ENCODE measurements at regions not wholly inside any gene's neighbourhood (a gene's known extent, or its start where the extent isn't known, plus 50 kb on each side); places are given as distances from the start of the nearest gene placed in this dataset.
A peak's percentile ranks its signal among the peaks of the same experiment; 100 is the strongest.

DNA sequence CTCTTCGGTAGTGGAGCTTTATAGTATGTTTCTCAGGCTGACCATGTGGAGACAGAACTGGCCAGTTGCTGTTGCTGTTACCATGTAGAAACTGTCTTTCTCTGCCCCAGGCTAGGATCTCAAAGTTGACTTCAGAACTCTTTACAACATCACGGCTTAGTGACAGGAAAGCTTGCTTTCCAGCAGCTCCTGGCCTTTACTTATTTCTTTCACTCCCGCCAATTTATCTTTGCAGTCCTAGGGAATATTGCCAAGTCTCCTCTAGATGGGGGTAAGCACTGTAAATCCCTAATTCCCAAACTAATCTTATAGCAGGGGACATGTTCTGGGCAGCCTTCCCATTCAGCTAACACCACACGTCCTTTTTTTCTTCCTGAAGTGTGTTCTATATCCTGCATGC is 631.6 kb downstream of the SPRY1 start:
- intact Hi-C loops (cut with DNase I), result no loop called here
- no peaks in the 10 kb centered on the region for H3K9me3 ChIP-seq
- DNase-seq, result no peak
- ATAC-seq, result no peak
- no peaks in the 10 kb centered on the region for H3K36me3 ChIP-seq
- TF ChIP-seq, protein P1, sequence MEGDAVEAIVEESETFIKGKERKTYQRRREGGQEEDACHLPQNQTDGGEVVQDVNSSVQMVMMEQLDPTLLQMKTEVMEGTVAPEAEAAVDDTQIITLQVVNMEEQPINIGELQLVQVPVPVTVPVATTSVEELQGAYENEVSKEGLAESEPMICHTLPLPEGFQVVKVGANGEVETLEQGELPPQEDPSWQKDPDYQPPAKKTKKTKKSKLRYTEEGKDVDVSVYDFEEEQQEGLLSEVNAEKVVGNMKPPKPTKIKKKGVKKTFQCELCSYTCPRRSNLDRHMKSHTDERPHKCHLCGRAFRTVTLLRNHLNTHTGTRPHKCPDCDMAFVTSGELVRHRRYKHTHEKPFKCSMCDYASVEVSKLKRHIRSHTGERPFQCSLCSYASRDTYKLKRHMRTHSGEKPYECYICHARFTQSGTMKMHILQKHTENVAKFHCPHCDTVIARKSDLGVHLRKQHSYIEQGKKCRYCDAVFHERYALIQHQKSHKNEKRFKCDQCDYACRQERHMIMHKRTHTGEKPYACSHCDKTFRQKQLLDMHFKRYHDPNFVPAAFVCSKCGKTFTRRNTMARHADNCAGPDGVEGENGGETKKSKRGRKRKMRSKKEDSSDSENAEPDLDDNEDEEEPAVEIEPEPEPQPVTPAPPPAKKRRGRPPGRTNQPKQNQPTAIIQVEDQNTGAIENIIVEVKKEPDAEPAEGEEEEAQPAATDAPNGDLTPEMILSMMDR (IDR thresholded peaks at IDR 0.05), result no peak
- no peaks in the 10 kb centered on the region for H3K4me1 ChIP-seq
- H3K27me3 ChIP-seq (ENCODE audit: low read depth), result no peaks in the 10 kb centered on the region
- H3K27ac ChIP-seq, result no peak overlapping the region
- no peak overlapping the region for H3K4me3 ChIP-seq

DNA sequence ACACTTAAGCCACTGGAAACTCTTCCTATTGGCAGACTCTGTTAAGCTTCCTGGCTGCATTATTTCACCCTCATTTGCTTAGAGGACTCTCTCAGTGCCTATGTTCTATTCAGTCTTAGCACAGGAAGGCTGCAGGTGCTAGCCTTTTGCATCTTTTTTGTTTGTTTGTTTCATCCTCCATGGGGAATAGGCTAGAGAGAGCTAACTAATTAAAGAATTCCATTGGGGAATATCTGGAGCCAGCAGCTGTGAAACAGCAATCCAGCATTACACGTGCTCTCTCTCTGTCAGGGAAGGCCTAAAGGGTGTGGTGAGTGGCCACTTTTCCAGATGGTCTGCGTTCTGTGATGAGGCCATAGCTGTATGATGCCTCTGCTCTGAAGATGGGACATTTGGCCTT is 633.6 kb downstream of the SPRY1 start:
- no peak for DNase-seq
- TF ChIP-seq, protein P1 (IDR thresholded peaks at IDR 0.05), result no peak
- H3K4me3 ChIP-seq, result no peak overlapping the region
- H3K27me3 ChIP-seq (ENCODE audit: low read depth), result no peaks in the 10 kb centered on the region
- no peak overlapping the region for H3K27ac ChIP-seq
- no peaks in the 10 kb centered on the region for H3K9me3 ChIP-seq
- H3K4me1 ChIP-seq, result no peaks in the 10 kb centered on the region
- H3K36me3 ChIP-seq, result no peaks in the 10 kb centered on the region
- intact Hi-C loops (cut with DNase I), result no loop called here
- ATAC-seq, result peak in 1 of 2 donors; percentile 55

DNA sequence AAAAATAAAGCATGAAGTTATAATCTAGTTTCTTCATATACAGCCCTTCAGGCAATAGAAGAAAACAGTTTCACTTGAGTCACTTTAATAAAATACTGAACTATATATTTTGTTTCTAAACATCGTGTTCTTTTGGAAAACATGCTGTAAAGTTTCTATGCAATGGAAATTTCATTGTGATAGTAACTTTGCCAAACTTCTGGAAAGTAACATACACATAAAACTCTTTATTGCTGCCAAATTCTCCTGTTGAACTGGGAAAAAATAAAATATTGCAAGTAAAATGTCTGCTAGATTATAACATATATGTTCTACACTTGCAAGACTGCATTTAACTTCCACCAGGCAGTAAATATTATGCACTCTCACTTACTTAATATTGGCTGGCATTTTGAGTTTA is 635.4 kb downstream of the SPRY1 start:
- TF ChIP-seq, protein P1 (IDR thresholded peaks at IDR 0.05), result no peak
- Histone ChIP-seq H3K36me3 (no peaks in the 10 kb centered on the region), H3K4me3 (no peak overlapping the region), H3K4me1 (no peaks in the 10 kb centered on the region), H3K9me3 (no peaks in the 10 kb centered on the region), H3K27ac (no peak overlapping the region), H3K27me3 (ENCODE audit: low read depth) (no peaks in the 10 kb centered on the region)
- ATAC-seq, result no peak
- intact Hi-C loops (cut with DNase I), result no loop called here
- no peak for DNase-seq

DNA sequence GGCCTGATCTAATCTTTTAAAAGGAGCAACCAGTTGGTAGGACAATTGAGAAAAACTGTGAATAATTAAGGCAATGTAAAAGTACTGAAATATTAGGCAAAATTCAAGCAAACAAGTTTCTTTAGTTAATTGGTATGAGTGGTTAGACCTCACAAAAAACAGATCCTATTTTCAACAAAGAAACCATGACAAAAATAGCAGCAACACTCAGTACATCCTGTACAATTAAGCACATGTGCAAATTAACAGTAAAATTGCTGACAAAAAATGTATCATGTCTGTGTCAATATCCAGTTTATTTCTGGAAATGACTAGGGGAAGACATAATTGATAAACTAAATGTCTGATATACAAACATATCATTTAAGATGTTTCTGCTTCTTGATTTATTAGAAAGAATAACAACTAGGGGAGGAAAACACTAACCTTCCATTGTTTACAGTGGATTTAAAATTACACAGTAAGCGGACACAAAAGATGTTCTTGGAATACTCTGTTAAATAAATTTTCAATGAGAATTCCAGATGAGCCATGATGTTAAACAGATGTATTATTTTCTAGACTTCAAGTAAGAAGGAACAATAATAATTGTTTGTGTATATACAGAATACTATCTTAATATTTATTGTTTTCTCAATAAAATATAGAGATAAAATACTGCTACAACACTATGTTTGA is 638.9 kb downstream of the SPRY1 start:
- no peaks in the 10 kb centered on the region for H3K27me3 ChIP-seq (ENCODE audit: low read depth)
- intact Hi-C loops (cut with DNase I), result no loop called here
- no peak overlapping the region for H3K27ac ChIP-seq
- no peak for ATAC-seq
- no peaks in the 10 kb centered on the region for H3K9me3 ChIP-seq
- H3K4me3 ChIP-seq, result no peak overlapping the region
- no peaks in the 10 kb centered on the region for H3K36me3 ChIP-seq
- no peaks in the 10 kb centered on the region for H3K4me1 ChIP-seq
- TF ChIP-seq, protein P1 (IDR thresholded peaks at IDR 0.05), result no peak
- DNase-seq, result no peak

DNA sequence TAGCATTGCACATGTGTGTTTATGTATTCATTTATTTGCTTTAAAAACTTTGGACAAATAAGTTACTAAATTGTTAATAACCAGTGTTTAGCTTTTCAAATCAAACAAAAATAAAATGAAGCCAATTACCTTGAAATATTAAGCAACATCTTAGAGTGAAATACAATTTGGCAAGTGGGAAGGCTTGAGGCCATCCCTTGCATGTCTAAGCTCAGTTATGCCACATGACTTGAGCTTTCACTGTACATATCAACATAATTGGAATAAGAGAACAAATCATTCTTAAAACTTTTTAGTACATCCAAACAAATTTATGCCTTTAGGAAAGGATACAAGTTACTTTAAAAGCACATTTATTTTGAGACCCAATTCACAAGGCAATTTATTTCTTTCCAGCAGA is 640.6 kb downstream of the SPRY1 start:
- Histone ChIP-seq H3K27ac (no peak overlapping the region), H3K36me3 (no peaks in the 10 kb centered on the region), H3K9me3 (no peaks in the 10 kb centered on the region), H3K27me3 (ENCODE audit: low read depth) (no peaks in the 10 kb centered on the region), H3K4me1 (no peaks in the 10 kb centered on the region), H3K4me3 (no peak overlapping the region)
- TF ChIP-seq, protein P1 (IDR thresholded peaks at IDR 0.05), result no peak
- DNase-seq (no peak), ATAC-seq (no peak)
- intact Hi-C loops (cut with DNase I), result no loop called here

All from lower lobe of right lung (tissue), 2 donors.